Gastroesophageal sphincter (tissue), 4 donors: ENCODE measurements at regions not wholly inside any gene's neighbourhood (a gene's known extent, or its start where the extent isn't known, plus 50 kb on each side); places are given as distances from the start of the nearest gene placed in this dataset.

Experiments
- ATAC-seq: fragments of 150-250 bp; one replicate; pipeline ENCODE4 v1.9.1; 2016; ENCODE audit warnings: mild to moderate bottlenecking, moderate library complexity
- H3K27ac ChIP-seq, 4 donors: fragments of 200-600 bp; sonication (generic) in 3 of 4; 1 replicate in 3 of 4; 2 replicates in 1 of 4; pipeline ENCODE4 v1.5.1; 2016 to 2019
- H3K27me3 ChIP-seq: fragments of 200-600 bp; sonication (generic); one replicate; pipeline ENCODE4 v1.5.1; 2019
- H3K36me3 ChIP-seq, 2 donors: fragments of 200-600 bp; sonication (generic); one replicate each; pipeline ENCODE4 v1.5.1; 2019; ENCODE audit warnings: control low read depth in 1 of 2
- H3K4me1 ChIP-seq, 3 donors: fragments of 200-600 bp; sonication (generic); 1 replicate in 2 of 3; 2 replicates in 1 of 3; pipeline ENCODE4 v1.5.1; 2016 to 2019; ENCODE audit warnings: control low read depth in 2 of 3
- H3K4me3 ChIP-seq, 2 donors: fragments of 200-600 bp; sonication (generic); one replicate each; pipeline ENCODE4 v1.5.1; 2019; ENCODE audit warnings: mild to moderate bottlenecking in 1 of 2, moderate library complexity in 1 of 2
- H3K9me3 ChIP-seq, 3 donors: fragments of 200-600 bp; sonication (generic); one replicate each; pipeline ENCODE4 v1.5.1; 2017 to 2019; ENCODE audit warnings: control low read depth in 2 of 3
- EP300 ChIP-seq: sonication (generic); formaldehyde crosslinking; IDR thresholded peaks from one replicate; pipeline ENCODE4 v1.6.1; 2017; ENCODE audit warnings: antibody characterized with exemption, mild to moderate bottlenecking
- POLR2A ChIP-seq, 2 donors: fragments of 450-650 bp; IDR thresholded peaks; one replicate each; pipeline ENCODE4 v1.6.1; 2017; ENCODE audit warnings: antibody characterized with exemption in 2 of 2, mild to moderate bottlenecking in 2 of 2, moderate library complexity in 1 of 2
- POLR2AphosphoS5 ChIP-seq: sonication (generic); formaldehyde crosslinking; IDR thresholded peaks from one replicate; pipeline ENCODE4 v1.6.1; 2017; ENCODE audit warnings: antibody characterized with exemption
- WGBS, 2 donors: methylation state at CpG; one replicate each; pipeline ENCODE4 v1.1.5; 2018; ENCODE audit warnings: low coverage in 1 of 2; 5-methylcytosine and 5-hydroxymethylcytosine counted together
- TF ChIP-seq, protein P1 (sequence below), 4 experiments: fragments of 200-600 bp in 2 of 4; fragments of 450-650 bp in 2 of 4; sonication (generic) in 1 of 4; IDR thresholded peaks; one replicate each; pipeline ENCODE4 v1.5.1; 2017 to 2019; ENCODE audit warnings: antibody characterized with exemption in 4 of 4, mild to moderate bottlenecking in 2 of 4, moderate library complexity in 2 of 4

DNA sequence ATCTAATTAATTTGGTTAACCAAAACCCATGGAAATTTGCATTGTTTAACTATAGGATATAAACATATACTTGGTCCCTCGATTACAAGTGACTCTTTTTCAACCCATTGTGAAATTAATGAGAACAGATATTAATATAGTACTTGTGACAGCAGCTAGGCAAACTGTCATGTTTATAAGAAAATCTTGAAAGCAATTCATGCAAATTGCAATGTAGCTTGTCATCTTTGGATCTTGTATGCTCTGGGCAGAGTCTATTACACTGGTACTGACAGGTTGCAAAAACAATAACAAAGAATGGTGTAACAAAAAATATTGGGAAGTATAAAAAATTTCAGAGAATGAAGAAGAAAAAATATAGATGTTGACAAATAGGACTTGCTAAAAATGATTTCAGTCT lies 941.0 kb downstream of the DNAH5 start:
- 31 to 44% methylated on average over 1 of the region's 1 CpG for WGBS, 2 donors
- Histone ChIP-seq H3K27ac (no peak overlapping the region), H3K27me3 (no peaks in the 10 kb centered on the region), H3K36me3 (no peaks in the 10 kb centered on the region), H3K9me3 (no peaks in the 10 kb centered on the region), H3K4me1 (no peaks in the 10 kb centered on the region), H3K4me3 (no peak overlapping the region)
- TF ChIP-seq, protein P1, sequence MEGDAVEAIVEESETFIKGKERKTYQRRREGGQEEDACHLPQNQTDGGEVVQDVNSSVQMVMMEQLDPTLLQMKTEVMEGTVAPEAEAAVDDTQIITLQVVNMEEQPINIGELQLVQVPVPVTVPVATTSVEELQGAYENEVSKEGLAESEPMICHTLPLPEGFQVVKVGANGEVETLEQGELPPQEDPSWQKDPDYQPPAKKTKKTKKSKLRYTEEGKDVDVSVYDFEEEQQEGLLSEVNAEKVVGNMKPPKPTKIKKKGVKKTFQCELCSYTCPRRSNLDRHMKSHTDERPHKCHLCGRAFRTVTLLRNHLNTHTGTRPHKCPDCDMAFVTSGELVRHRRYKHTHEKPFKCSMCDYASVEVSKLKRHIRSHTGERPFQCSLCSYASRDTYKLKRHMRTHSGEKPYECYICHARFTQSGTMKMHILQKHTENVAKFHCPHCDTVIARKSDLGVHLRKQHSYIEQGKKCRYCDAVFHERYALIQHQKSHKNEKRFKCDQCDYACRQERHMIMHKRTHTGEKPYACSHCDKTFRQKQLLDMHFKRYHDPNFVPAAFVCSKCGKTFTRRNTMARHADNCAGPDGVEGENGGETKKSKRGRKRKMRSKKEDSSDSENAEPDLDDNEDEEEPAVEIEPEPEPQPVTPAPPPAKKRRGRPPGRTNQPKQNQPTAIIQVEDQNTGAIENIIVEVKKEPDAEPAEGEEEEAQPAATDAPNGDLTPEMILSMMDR (IDR thresholded peaks at IDR 0.05): no peak
- TF ChIP-seq POLR2AphosphoS5 (no peak), EP300 (no peak), POLR2A (IDR thresholded peaks at IDR 0.05) (no peak)
- no peak for ATAC-seq

DNA sequence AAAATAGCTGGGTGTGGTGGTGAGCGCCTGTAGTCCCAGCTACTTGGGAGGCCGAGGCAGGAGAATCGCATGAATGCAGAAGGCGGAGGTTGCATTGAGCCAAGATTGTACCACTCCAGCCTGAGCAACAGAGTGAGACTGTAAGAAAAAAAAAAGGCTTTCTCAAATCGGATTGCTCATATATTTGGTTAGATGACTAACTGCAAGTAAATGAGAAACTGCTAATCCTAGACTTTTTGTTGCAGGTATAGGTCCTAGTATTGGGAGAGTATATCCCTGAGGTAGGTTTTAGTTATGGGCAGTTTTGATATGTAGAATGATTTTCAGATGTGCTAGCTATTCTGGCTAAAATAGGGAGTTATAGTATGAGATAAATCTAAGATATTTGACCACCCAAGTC lies 944.8 kb downstream of the DNAH5 start:
- 85 to 95% methylated on average over 2 to 5 of the region's 5 CpGs for WGBS, 2 donors
- H3K27me3 ChIP-seq: no peaks in the 10 kb centered on the region
- no peak for ATAC-seq

DNA sequence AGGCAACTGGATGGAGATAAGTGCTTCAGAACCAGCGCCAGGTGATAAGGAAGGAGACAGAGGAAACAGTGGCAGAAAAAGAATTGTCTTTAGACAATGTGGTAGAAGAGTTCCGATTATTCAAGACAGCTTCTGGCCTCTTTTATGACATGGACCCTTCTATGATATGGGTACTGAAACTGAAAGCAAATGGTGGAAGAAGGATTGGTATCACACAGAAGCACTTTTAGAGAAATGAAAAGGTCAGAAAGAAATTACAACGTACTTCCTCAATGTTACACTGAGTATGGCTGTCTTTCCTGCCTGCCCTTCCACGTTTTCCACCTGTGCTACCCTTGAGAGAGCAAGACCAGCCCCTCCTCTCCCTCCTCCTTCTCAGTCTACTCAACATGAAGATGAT lies 959.3 kb downstream of the DNAH5 start:
- Histone ChIP-seq H3K27ac (no peak overlapping the region), H3K4me3 (no peak overlapping the region), H3K27me3 (no peaks in the 10 kb centered on the region), H3K4me1 (no peaks in the 10 kb centered on the region), H3K9me3 (no peaks in the 10 kb centered on the region), H3K36me3 (no peaks in the 10 kb centered on the region)
- TF ChIP-seq EP300 (no peak), POLR2AphosphoS5 (no peak), POLR2A (IDR thresholded peaks at IDR 0.05) (no peak)
- TF ChIP-seq, protein P1 (IDR thresholded peaks at IDR 0.05): no peak
- 61 to 86% methylated on average over 4 of the region's 4 CpGs for WGBS, 2 donors
- ATAC-seq: no peak

More for the DNA sequence above, 944.8 kb downstream of the DNAH5 start:
- H3K27ac ChIP-seq: no peak overlapping the region
- no peaks in the 10 kb centered on the region for H3K9me3 ChIP-seq
- TF ChIP-seq POLR2AphosphoS5: no peak
- no peak for TF ChIP-seq EP300
- TF ChIP-seq, protein P1 (IDR thresholded peaks at IDR 0.05): no peak
- TF ChIP-seq POLR2A (IDR thresholded peaks at IDR 0.05): no peak
- no peaks in the 10 kb centered on the region for H3K36me3 ChIP-seq
- no peak overlapping the region for H3K4me3 ChIP-seq
- no peaks in the 10 kb centered on the region for H3K4me1 ChIP-seq

DNA sequence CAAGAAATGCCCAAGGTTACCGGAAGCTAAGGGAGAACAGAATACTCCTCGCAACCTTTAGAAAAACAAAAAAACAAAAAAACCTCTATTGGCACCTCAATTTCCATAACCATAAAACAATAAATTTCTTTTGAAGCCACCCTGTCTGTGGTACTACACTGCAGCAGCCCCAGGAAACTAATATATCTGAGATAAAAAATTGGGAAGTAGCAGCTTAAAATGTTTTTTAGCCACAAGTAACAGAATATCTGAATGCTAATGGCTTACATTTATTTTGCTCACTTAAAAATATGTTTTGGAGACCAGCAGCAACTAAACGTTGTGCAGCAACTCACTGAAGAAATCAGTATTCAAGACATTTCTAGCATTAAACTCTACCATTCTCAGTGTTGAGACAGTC lies 969.6 kb downstream of the DNAH5 start:
- H3K4me3 ChIP-seq: no peak overlapping the region
- TF ChIP-seq EP300: no peak
- TF ChIP-seq POLR2A (IDR thresholded peaks at IDR 0.05): no peak
- TF ChIP-seq, protein P1 (IDR thresholded peaks at IDR 0.05): no peak
- TF ChIP-seq POLR2AphosphoS5: no peak
- H3K36me3 ChIP-seq: no peaks in the 10 kb centered on the region
- no peaks in the 10 kb centered on the region for H3K9me3 ChIP-seq
- ATAC-seq: no peak
- H3K27me3 ChIP-seq: no peaks in the 10 kb centered on the region
- H3K27ac ChIP-seq: no peak overlapping the region
- WGBS, 2 donors: 54 to 74% methylated on average over 3 of the region's 3 CpGs
- no peaks in the 10 kb centered on the region for H3K4me1 ChIP-seq

DNA sequence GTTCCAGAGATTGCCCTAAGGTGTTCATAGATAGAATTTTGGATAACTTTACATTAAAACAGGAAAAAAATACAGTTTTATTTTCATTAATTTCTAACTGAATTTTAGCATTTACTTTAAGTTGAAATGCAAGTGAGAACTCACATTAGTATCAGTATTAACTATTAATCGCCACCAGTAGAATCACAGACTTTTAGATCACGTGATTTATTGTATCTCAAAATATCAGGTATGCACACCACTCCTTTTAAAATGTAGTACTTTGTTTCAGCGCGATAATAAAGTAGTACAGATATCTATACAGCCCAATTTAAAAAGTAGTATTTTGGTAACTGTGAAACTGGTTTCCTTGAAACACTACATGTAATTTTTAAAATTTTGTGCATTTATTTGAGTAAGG lies 978.7 kb downstream of the DNAH5 start:
- H3K9me3 ChIP-seq: no peaks in the 10 kb centered on the region
- TF ChIP-seq POLR2AphosphoS5: no peak
- no peak for TF ChIP-seq POLR2A (IDR thresholded peaks at IDR 0.05)
- H3K4me1 ChIP-seq: no peaks in the 10 kb centered on the region
- H3K27me3 ChIP-seq: no peaks in the 10 kb centered on the region
- no peak overlapping the region for H3K27ac ChIP-seq
- H3K36me3 ChIP-seq: no peaks in the 10 kb centered on the region
- H3K4me3 ChIP-seq: no peak overlapping the region
- WGBS, 2 donors: 73 to 87% methylated on average over 4 of the region's 4 CpGs
- ATAC-seq: no peak
